Smooth muscle cell (in vitro differentiated cells): ENCODE measurements at regions not wholly inside any gene's neighbourhood (a gene's known extent, or its start where the extent isn't known, plus 50 kb on each side); places are given as distances from the start of the nearest gene placed in this dataset.
"Not testable (repeated sequence)": the region's sequence is repeated elsewhere in the genome, so short reads cannot be mapped to it uniquely, and the experiment has no call there.

ENCODE experiments used
- DNase-seq: peaks from one replicate; lab custom pipeline; 2025; ENCODE audit not compliant: unreplicated experiment; lab: John Stamatoyannopoulos, UW
- H2AFZ ChIP-seq: fragments of 200-600 bp; sonication (generic); 2 replicates; pipeline ENCODE4 v1.6.0; 2016; ENCODE audit warnings: antibody characterized with exemption, low read depth, mild to moderate bottlenecking
- H3F3A ChIP-seq: fragments of 200-600 bp; sonication (generic); 2 replicates; pipeline ENCODE4 v1.6.0; 2017; ENCODE audit warnings: antibody characterized with exemption, low read depth
- H3K27ac ChIP-seq: fragments of 200-600 bp; sonication (generic); 2 replicates; pipeline ENCODE4 v1.5.1; 2016; ENCODE audit warnings: low read depth, mild to moderate bottlenecking
- H3K27me3 ChIP-seq: fragments of 200-600 bp; sonication (generic); 2 replicates; pipeline ENCODE4 v1.6.1; 2016; ENCODE audit warnings: low read depth, mild to moderate bottlenecking
- H3K36me3 ChIP-seq: fragments of 200-600 bp; sonication (generic); 2 replicates; pipeline ENCODE4 v1.5.1; 2016; ENCODE audit warnings: low read depth
- H3K4me1 ChIP-seq: fragments of 200-600 bp; sonication (generic); 2 replicates; pipeline ENCODE4 v1.5.1; 2016; ENCODE audit warnings: low read depth
- H3K4me2 ChIP-seq: fragments of 200-600 bp; sonication (generic); 2 replicates; pipeline ENCODE4 v1.6.0; 2016; ENCODE audit warnings: mild to moderate bottlenecking
- H3K4me3 ChIP-seq: fragments of 200-600 bp; sonication (generic); 2 replicates; pipeline ENCODE4 v1.5.1; 2016; ENCODE audit warnings: mild to moderate bottlenecking
- H3K79me2 ChIP-seq: fragments of 200-600 bp; sonication (generic); 2 replicates; pipeline ENCODE4 v1.6.0; 2016; ENCODE audit warnings: low read depth, mild to moderate bottlenecking
- H3K9ac ChIP-seq: fragments of 200-600 bp; sonication (generic); 2 replicates; pipeline ENCODE4 v1.6.0; 2016; ENCODE audit warnings: low read depth
- H3K9me3 ChIP-seq: fragments of 200-600 bp; sonication (generic); replicated peaks from 2 replicates; pipeline ENCODE4 v1.5.1; 2016; ENCODE audit warnings: low read depth
- H4K20me1 ChIP-seq: fragments of 200-600 bp; sonication (generic); 2 replicates; pipeline ENCODE4 v1.6.0; 2016; ENCODE audit warnings: low read depth
- CTCF ChIP-seq: fragments of 200-600 bp; sonication (generic); IDR thresholded peaks from 2 replicates; pipeline ENCODE4 v1.5.1; 2017; ENCODE audit warnings: borderline replicate concordance, mild to moderate bottlenecking, antibody characterized with exemption; ENCODE audit not compliant: insufficient read depth, poor library complexity, severe bottlenecking
- WGBS: methylation state at CpG from one replicate; pipeline ENCODE4 v1.1.7; 2016; ENCODE audit warnings: low lambda C conversion rate; 5-methylcytosine and 5-hydroxymethylcytosine counted together

- no peak for DNase-seq
- H3K4me3 ChIP-seq: no peak overlapping the region
- no peak overlapping the region for H2AFZ ChIP-seq
- H3K4me1 ChIP-seq: no peaks in the 10 kb centered on the region
- WGBS: 93% methylated on average over 11 of the region's 11 CpGs
- no peak overlapping the region for H3K4me2 ChIP-seq
- no peaks in the 10 kb centered on the region for H3K27me3 ChIP-seq
- no peak for TF ChIP-seq CTCF
- no peaks in the 10 kb centered on the region for H3K36me3 ChIP-seq
- H3K27ac ChIP-seq: no peak overlapping the region
- H4K20me1 ChIP-seq: peaks cover 86% of the 10 kb centered on the region
- H3F3A ChIP-seq: no peaks in the 10 kb centered on the region
- no peak overlapping the region for H3K9ac ChIP-seq
- H3K79me2 ChIP-seq: peaks cover 32% of the 10 kb centered on the region
- H3K9me3 ChIP-seq: no peaks in the 10 kb centered on the region
Observed at GRCh38 chr12:124375141-124375788, 80.4 kb downstream of the RFLNA start.

GRCh38 chr12:124374567-124374966, 79.7 kb downstream of the RFLNA start:
- H3K36me3 ChIP-seq: no peaks in the 10 kb centered on the region
- H3K4me2 ChIP-seq: no peak overlapping the region
- 98% methylated on average over 5 of the region's 5 CpGs for WGBS
- no peak overlapping the region for H3K4me3 ChIP-seq
- no peak overlapping the region for H2AFZ ChIP-seq
- H3K4me1 ChIP-seq: no peaks in the 10 kb centered on the region
- H3K9me3 ChIP-seq: no peaks in the 10 kb centered on the region
- H3F3A ChIP-seq: no peaks in the 10 kb centered on the region
- peaks cover 39% of the 10 kb centered on the region for H3K79me2 ChIP-seq
- H3K27me3 ChIP-seq: no peaks in the 10 kb centered on the region
- H3K27ac ChIP-seq: no peak overlapping the region
- no peak overlapping the region for H3K9ac ChIP-seq
- peaks cover 86% of the 10 kb centered on the region for H4K20me1 ChIP-seq
- DNase-seq: no peak
- no peak for TF ChIP-seq CTCF

- H4K20me1 ChIP-seq: peaks cover 86% of the 10 kb centered on the region
- H2AFZ ChIP-seq: no peak overlapping the region
- WGBS: 98% methylated on average over 11 of the region's 17 CpGs
- H3K27me3 ChIP-seq: no peaks in the 10 kb centered on the region
- no peak overlapping the region for H3K4me2 ChIP-seq
- no peaks in the 10 kb centered on the region for H3K4me1 ChIP-seq
- H3K4me3 ChIP-seq: no peak overlapping the region
- no peak for TF ChIP-seq CTCF
- H3K79me2 ChIP-seq: peaks cover 43% of the 10 kb centered on the region
- no peak for DNase-seq
- no peak overlapping the region for H3K9ac ChIP-seq
- H3K9me3 ChIP-seq: no peaks in the 10 kb centered on the region
- no peaks in the 10 kb centered on the region for H3F3A ChIP-seq
- no peak overlapping the region for H3K27ac ChIP-seq
- H3K36me3 ChIP-seq: no peaks in the 10 kb centered on the region
Observed at GRCh38 chr12:124374147-124374546, 79.3 kb downstream of the RFLNA start.

GRCh38 chr12:124373701-124374100, 78.8 kb downstream of the RFLNA start:
- H3K36me3 ChIP-seq, H3K9ac ChIP-seq, H2AFZ ChIP-seq, H3K4me3 ChIP-seq, H3K27me3 ChIP-seq, H3F3A ChIP-seq, H3K27ac ChIP-seq, H3K9me3 ChIP-seq, H3K4me2 ChIP-seq, H3K4me1 ChIP-seq, DNase-seq: not testable (repeated sequence)
- Histone ChIP-seq H3K79me2 (peaks cover 47% of the 10 kb centered on the region), H4K20me1 (peaks cover 86% of the 10 kb centered on the region)
- WGBS: 98% methylated on average over 14 of the region's 21 CpGs
